Neuronal stem cell (in vitro differentiated cells): ENCODE measurements at regions not wholly inside any gene's neighbourhood (a gene's known extent, or its start where the extent isn't known, plus 50 kb on each side); places are given as distances from the start of the nearest gene placed in this dataset.

Experiments
- DNase-seq: peaks from one replicate; pipeline ENCODE4 v3.0.0-alpha.2; 2013; ENCODE audit warnings: low spot score
- H2AFZ ChIP-seq: one replicate; pipeline ENCODE4 v1.6.1; 2013; ENCODE audit warnings: mild to moderate bottlenecking, low read length, inconsistent platforms
- H2AK5ac ChIP-seq: 2 replicates; pipeline ENCODE4 v1.6.1; 2013; ENCODE audit warnings: low read depth, mild to moderate bottlenecking, inconsistent platforms, low read length, moderate library complexity, mixed read lengths
- H2BK120ac ChIP-seq: 2 replicates; pipeline ENCODE4 v1.6.1; 2013; ENCODE audit warnings: low read depth, mild to moderate bottlenecking, inconsistent platforms, low read length, moderate library complexity, mixed read lengths
- H2BK12ac ChIP-seq: one replicate; pipeline ENCODE4 v1.6.1; 2013; ENCODE audit warnings: low read length, inconsistent platforms
- H2BK15ac ChIP-seq: 2 replicates; pipeline ENCODE4 v1.6.1; 2013; ENCODE audit warnings: mild to moderate bottlenecking, low read length, inconsistent platforms, mixed read lengths
- H2BK5ac ChIP-seq: one replicate; pipeline ENCODE4 v1.6.1; 2013; ENCODE audit warnings: inconsistent platforms, mild to moderate bottlenecking, low read length, moderate library complexity
- H3K14ac ChIP-seq: one replicate; pipeline ENCODE4 v1.6.1; 2013; ENCODE audit warnings: low read length, inconsistent platforms
- H3K18ac ChIP-seq: 2 replicates; pipeline ENCODE4 v1.6.1; 2013; ENCODE audit warnings: low read length, inconsistent platforms
- H3K23ac ChIP-seq: 2 replicates; pipeline ENCODE4 v1.6.1; 2013; ENCODE audit warnings: low read depth, mild to moderate bottlenecking, mixed read lengths, low read length, inconsistent platforms; ENCODE audit not compliant: poor library complexity
- H3K27ac ChIP-seq: replicated peaks from 3 replicates; pipeline ENCODE4 v1.5.1; 2013; ENCODE audit warnings: low read length, inconsistent platforms
- H3K27me3 ChIP-seq, 3 experiments: 2 replicates each; pipeline ENCODE4 v1.6.1; 2013; ENCODE audit warnings: low read length in 3 of 3, mild to moderate bottlenecking in 2 of 3, inconsistent platforms in 1 of 3, low read depth in 1 of 3, mixed read lengths in 1 of 3, moderate library complexity in 1 of 3; ENCODE audit not compliant: control insufficient read depth in 3 of 3, insufficient read depth in 3 of 3
- H3K36me3 ChIP-seq, 2 donors: replicated peaks in 1 of 2; 2 replicates each; pipeline ENCODE4 v1.6.1; 2013; ENCODE audit warnings: low read length in 2 of 2; ENCODE audit not compliant: control insufficient read depth in 2 of 2, insufficient read depth in 2 of 2
- H3K4ac ChIP-seq: 2 replicates; pipeline ENCODE4 v1.6.1; 2013; ENCODE audit warnings: inconsistent platforms, mild to moderate bottlenecking, low read length, moderate library complexity
- H3K4me1 ChIP-seq, 2 donors: 1 replicate in 1 of 2; 2 replicates in 1 of 2; pipeline ENCODE4 v1.6.1; 2013; ENCODE audit warnings: low read length in 2 of 2, low read depth in 1 of 2; ENCODE audit not compliant: control insufficient read depth in 2 of 2, insufficient read depth in 1 of 2
- H3K4me2 ChIP-seq: one replicate; pipeline ENCODE4 v1.6.1; 2013; ENCODE audit warnings: mild to moderate bottlenecking, low read length, inconsistent platforms; ENCODE audit not compliant: insufficient read depth, poor library complexity, severe bottlenecking
- H3K4me3 ChIP-seq, 2 donors: 2 replicates each; pipeline ENCODE4 v1.5.1; 2013; ENCODE audit warnings: low read length in 2 of 2, mild to moderate bottlenecking in 2 of 2, inconsistent platforms in 1 of 2, moderate library complexity in 1 of 2
- H3K79me1 ChIP-seq: one replicate; pipeline ENCODE4 v1.6.1; 2013; ENCODE audit warnings: low read depth, mild to moderate bottlenecking, inconsistent platforms, low read length, moderate library complexity
- H3K9ac ChIP-seq: one replicate; pipeline ENCODE4 v1.6.1; 2013; ENCODE audit warnings: mild to moderate bottlenecking, low read depth, low read length, inconsistent platforms; ENCODE audit not compliant: poor library complexity
- H3K9me3 ChIP-seq, 2 donors: replicated peaks in 1 of 2; 2 replicates each; pipeline versions ENCODE3 to v1.6.1; 2013; ENCODE audit warnings: low read length in 2 of 2, mild to moderate bottlenecking in 2 of 2, inconsistent platforms in 1 of 2, low read depth in 1 of 2, mixed read lengths in 1 of 2, moderate library complexity in 1 of 2; ENCODE audit not compliant: control insufficient read depth in 2 of 2, insufficient read depth in 1 of 2
- H4K8ac ChIP-seq: one replicate; pipeline ENCODE4 v1.6.1; 2013; ENCODE audit warnings: low read depth, mild to moderate bottlenecking, inconsistent platforms, low read length, moderate library complexity
- H4K91ac ChIP-seq: one replicate; pipeline ENCODE4 v1.6.1; 2013; ENCODE audit warnings: low read length, low read depth, mild to moderate bottlenecking, inconsistent platforms; ENCODE audit not compliant: poor library complexity
- WGBS, 2 donors: extraction: QIAGEN DNeasy Blood & Tissue Kit; methylation state at CpG; one replicate each; pipeline ENCODE4 v1.1.7; 2013; ENCODE audit warnings: missing lambda C conversion rate in 2 of 2, mixed read lengths in 1 of 2; ENCODE audit not compliant: insufficient read length in 2 of 2, insufficient replicate concordance in 1 of 2; ENCODE audit errors: extremely low coverage in 2 of 2; 5-methylcytosine and 5-hydroxymethylcytosine counted together

DNA sequence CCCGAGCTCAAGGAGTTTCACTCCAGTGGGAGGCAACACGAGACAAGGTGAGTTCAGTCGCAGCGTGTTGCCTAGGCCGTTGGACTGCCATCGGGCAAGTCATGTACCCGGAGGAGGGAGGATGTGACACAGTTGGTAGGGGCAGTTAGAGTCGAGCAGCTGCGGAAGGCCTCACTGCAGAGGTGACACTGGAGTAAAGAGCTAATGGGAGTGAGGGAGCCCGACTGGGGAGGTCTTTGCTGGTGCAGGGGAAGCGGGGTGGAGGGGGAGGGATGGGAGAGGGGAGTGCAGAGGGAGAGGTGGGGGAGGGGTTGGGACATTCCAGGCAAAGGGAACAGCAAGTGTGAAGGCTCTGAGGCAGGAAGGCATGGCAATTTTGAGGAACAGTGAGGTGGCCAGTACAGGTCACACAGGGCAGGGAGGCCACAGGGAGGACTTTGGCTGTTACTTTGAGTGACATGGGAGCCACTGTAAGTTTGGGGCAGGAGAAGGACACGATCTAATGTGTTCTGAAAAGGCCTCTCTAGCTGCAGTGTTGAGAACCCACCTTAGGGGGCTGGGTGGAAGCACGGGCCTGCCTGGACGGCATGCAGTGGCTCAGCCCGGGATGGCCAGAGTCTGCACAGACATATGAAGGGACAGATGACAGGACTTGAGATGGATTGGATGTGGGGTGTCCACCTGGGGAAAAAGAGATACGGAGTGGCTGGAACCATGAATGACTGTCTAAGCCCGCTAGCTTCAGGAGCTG lies 61.1 kb downstream of the KCNF1 start:
- Histone ChIP-seq H2BK120ac (no peak overlapping the region), H3K4ac (no peak overlapping the region), H3K36me3 (no peaks in the 10 kb centered on the region), H3K27me3 (no peaks in the 10 kb centered on the region), H3K4me2 (no peak overlapping the region), H2AFZ (no peak overlapping the region), H2BK12ac (no peak overlapping the region), H2BK5ac (no peak overlapping the region), H3K79me1 (no peaks in the 10 kb centered on the region), H3K23ac (no peak overlapping the region), H3K18ac (peak overlapping the region; percentile 90), H2AK5ac (peak overlapping the region; percentile 43), H3K27ac (no peak overlapping the region), H4K8ac (no peak overlapping the region), H3K14ac (no peak overlapping the region), H3K9ac (no peak overlapping the region), H3K4me3 (no peak overlapping the region), H3K4me1 (peaks cover 30 to 34% of the 10 kb centered on the region in 2 donors), H2BK15ac (no peak overlapping the region), H3K9me3 (no peaks in the 10 kb centered on the region), H4K91ac (no peak overlapping the region)
- no peak for DNase-seq
- no CpG with 5 or more reads among the region's 17 CpGs for WGBS, 2 donors

DNA sequence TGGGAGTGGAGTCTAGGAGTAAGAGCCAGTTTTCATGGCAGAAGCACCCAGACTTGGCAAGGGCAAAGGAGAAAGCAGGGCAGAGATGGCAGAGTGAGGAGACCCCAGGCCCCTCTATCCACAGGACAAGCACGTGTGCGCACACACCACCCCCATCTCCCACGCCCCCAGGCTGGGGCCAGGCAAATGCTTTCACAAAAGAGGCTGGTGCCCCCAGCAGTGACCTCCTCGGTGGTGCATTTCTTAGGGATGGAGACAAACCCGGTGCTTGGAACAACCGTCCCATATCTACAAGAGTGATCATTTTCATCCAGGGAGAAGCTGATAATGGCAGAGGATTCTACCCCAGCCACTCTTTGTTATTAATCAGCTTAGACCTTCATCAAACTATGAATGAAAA lies 62.0 kb downstream of the KCNF1 start:
- no CpG with 5 or more reads among the region's 6 CpGs for WGBS, 2 donors
- Histone ChIP-seq H3K79me1 (no peaks in the 10 kb centered on the region), H3K36me3 (no peaks in the 10 kb centered on the region), H3K4me3 (no peak overlapping the region), H3K9me3 (no peaks in the 10 kb centered on the region), H3K23ac (no peak overlapping the region), H2AFZ (peak overlapping the region; percentile 9), H3K4ac (no peak overlapping the region), H3K27me3 (no peaks in the 10 kb centered on the region), H3K14ac (no peak overlapping the region), H3K4me1 (peaks cover 33 to 40% of the 10 kb centered on the region in 2 donors), H2BK120ac (no peak overlapping the region), H3K4me2 (no peak overlapping the region), H4K91ac (no peak overlapping the region), H3K27ac (peak overlapping the region; percentile 34), H2BK12ac (no peak overlapping the region), H4K8ac (no peak overlapping the region), H2BK5ac (no peak overlapping the region), H2BK15ac (no peak overlapping the region), H2AK5ac (peak overlapping the region; percentile 43), H3K18ac (peak overlapping the region; percentile 61), H3K9ac (no peak overlapping the region)
- no peak for DNase-seq

GRCh38 chr2:10977003-10977402 lies 65.3 kb downstream of the KCNF1 start:
- Histone ChIP-seq H4K91ac (no peak overlapping the region), H3K9ac (no peak overlapping the region), H2BK120ac (no peak overlapping the region), H3K18ac (no peak overlapping the region), H3K14ac (no peak overlapping the region), H2AFZ (peak overlapping the region; percentile 91), H3K23ac (no peak overlapping the region), H2AK5ac (no peak overlapping the region), H2BK5ac (no peak overlapping the region), H4K8ac (no peak overlapping the region), H2BK15ac (no peak overlapping the region), H3K79me1 (no peaks in the 10 kb centered on the region), H3K27me3 (no peaks in the 10 kb centered on the region), H3K4ac (no peak overlapping the region), H3K4me2 (no peak overlapping the region), H2BK12ac (no peak overlapping the region), H3K9me3 (no peaks in the 10 kb centered on the region), H3K36me3 (no peaks in the 10 kb centered on the region), H3K27ac (no peak overlapping the region), H3K4me1 (peaks cover 20 to 34% of the 10 kb centered on the region in 2 donors), H3K4me3 (peak overlapping the region in 1 of 2 donors; percentile 36)
- no CpG with 5 or more reads among the region's 9 CpGs for WGBS, 2 donors
- no peak for DNase-seq

DNA sequence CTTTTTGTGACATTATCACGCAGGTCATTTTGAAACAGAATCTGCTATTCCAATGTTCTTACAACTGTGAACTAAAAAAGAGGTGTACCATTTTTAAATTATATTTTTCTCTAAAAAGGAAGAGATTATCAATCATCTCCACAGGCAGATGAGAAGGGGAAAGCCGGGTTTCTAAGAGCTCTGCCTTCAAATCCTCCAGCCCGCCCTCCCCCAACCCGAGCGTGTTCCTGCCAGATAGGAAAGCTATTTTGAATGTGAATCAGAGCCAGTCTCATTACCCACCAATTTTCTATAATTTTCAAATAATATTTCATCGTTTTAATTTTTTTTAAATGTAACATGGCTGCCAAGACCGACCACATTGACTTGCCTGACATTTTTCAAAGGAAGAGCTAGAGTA lies 65.9 kb downstream of the KCNF1 start:
- Histone ChIP-seq H3K27ac (no peak overlapping the region), H3K9me3 (no peaks in the 10 kb centered on the region)
- WGBS, 2 donors: 100% methylated on average over 1 of the region's 7 CpGs; no CpG with 5 or more reads in 1 of the 2 donors

More for the DNA sequence above, 65.9 kb downstream of the KCNF1 start:
- no peaks in the 10 kb centered on the region for H3K27me3 ChIP-seq
- no peak overlapping the region for H2BK5ac ChIP-seq
- no peak overlapping the region for H3K4me2 ChIP-seq
- H4K8ac ChIP-seq: no peak overlapping the region
- H2AFZ ChIP-seq: peak overlapping the region; percentile 91
- H2BK12ac ChIP-seq: no peak overlapping the region
- no peaks in the 10 kb centered on the region for H3K79me1 ChIP-seq
- no peak overlapping the region for H3K18ac ChIP-seq
- H3K23ac ChIP-seq: no peak overlapping the region
- H3K14ac ChIP-seq: no peak overlapping the region
- H4K91ac ChIP-seq: no peak overlapping the region
- no peak overlapping the region for H3K9ac ChIP-seq
- H3K4ac ChIP-seq: no peak overlapping the region
- no peak overlapping the region for H2BK15ac ChIP-seq
- no peak for DNase-seq
- H2AK5ac ChIP-seq: no peak overlapping the region
- no peak overlapping the region for H2BK120ac ChIP-seq
- no peaks in the 10 kb centered on the region for H3K36me3 ChIP-seq
- H3K4me1 ChIP-seq: peaks cover 16 to 29% of the 10 kb centered on the region in 2 donors
- no peak overlapping the region for H3K4me3 ChIP-seq
